Smooth muscle cell (in vitro differentiated cells): ENCODE measurements at regions not wholly inside any gene's neighbourhood (a gene's known extent, or its start where the extent isn't known, plus 50 kb on each side); places are given as distances from the start of the nearest gene placed in this dataset.
"Not testable (repeated sequence)": the region's sequence is repeated elsewhere in the genome, so short reads cannot be mapped to it uniquely, and the experiment has no call there.

Source experiments
- DNase-seq: peaks from one replicate; lab custom pipeline; 2025; ENCODE audit not compliant: unreplicated experiment; lab: John Stamatoyannopoulos, UW
- H2AFZ ChIP-seq: fragments of 200-600 bp; sonication (generic); 2 replicates; pipeline ENCODE4 v1.6.0; 2016; ENCODE audit warnings: antibody characterized with exemption, low read depth, mild to moderate bottlenecking
- H3F3A ChIP-seq: fragments of 200-600 bp; sonication (generic); 2 replicates; pipeline ENCODE4 v1.6.0; 2017; ENCODE audit warnings: antibody characterized with exemption, low read depth
- H3K27ac ChIP-seq: fragments of 200-600 bp; sonication (generic); 2 replicates; pipeline ENCODE4 v1.5.1; 2016; ENCODE audit warnings: low read depth, mild to moderate bottlenecking
- H3K27me3 ChIP-seq: fragments of 200-600 bp; sonication (generic); 2 replicates; pipeline ENCODE4 v1.6.1; 2016; ENCODE audit warnings: low read depth, mild to moderate bottlenecking
- H3K36me3 ChIP-seq: fragments of 200-600 bp; sonication (generic); 2 replicates; pipeline ENCODE4 v1.5.1; 2016; ENCODE audit warnings: low read depth
- H3K4me1 ChIP-seq: fragments of 200-600 bp; sonication (generic); 2 replicates; pipeline ENCODE4 v1.5.1; 2016; ENCODE audit warnings: low read depth
- H3K4me2 ChIP-seq: fragments of 200-600 bp; sonication (generic); 2 replicates; pipeline ENCODE4 v1.6.0; 2016; ENCODE audit warnings: mild to moderate bottlenecking
- H3K4me3 ChIP-seq: fragments of 200-600 bp; sonication (generic); 2 replicates; pipeline ENCODE4 v1.5.1; 2016; ENCODE audit warnings: mild to moderate bottlenecking
- H3K79me2 ChIP-seq: fragments of 200-600 bp; sonication (generic); 2 replicates; pipeline ENCODE4 v1.6.0; 2016; ENCODE audit warnings: low read depth, mild to moderate bottlenecking
- H3K9ac ChIP-seq: fragments of 200-600 bp; sonication (generic); 2 replicates; pipeline ENCODE4 v1.6.0; 2016; ENCODE audit warnings: low read depth
- H3K9me3 ChIP-seq: fragments of 200-600 bp; sonication (generic); replicated peaks from 2 replicates; pipeline ENCODE4 v1.5.1; 2016; ENCODE audit warnings: low read depth
- H4K20me1 ChIP-seq: fragments of 200-600 bp; sonication (generic); 2 replicates; pipeline ENCODE4 v1.6.0; 2016; ENCODE audit warnings: low read depth
- WGBS: methylation state at CpG from one replicate; pipeline ENCODE4 v1.1.7; 2016; ENCODE audit warnings: low lambda C conversion rate; 5-methylcytosine and 5-hydroxymethylcytosine counted together

GRCh38 chr9:67349424-67349759 is 357.0 kb upstream of the SPATA31A3 start:
- not testable (repeated sequence) for H3K4me2 ChIP-seq, H3K36me3 ChIP-seq, DNase-seq, H4K20me1 ChIP-seq, H3K27ac ChIP-seq, H3K79me2 ChIP-seq, H2AFZ ChIP-seq, H3K9me3 ChIP-seq, H3F3A ChIP-seq, H3K9ac ChIP-seq, H3K4me3 ChIP-seq, H3K27me3 ChIP-seq, H3K4me1 ChIP-seq
- no CpG with 5 or more reads among the region's 2 CpGs for WGBS

- not testable (repeated sequence) for H3K9ac ChIP-seq, H3K4me3 ChIP-seq, H3K79me2 ChIP-seq, H4K20me1 ChIP-seq, H3K9me3 ChIP-seq, DNase-seq, H3K27me3 ChIP-seq, H3K4me2 ChIP-seq, H3K4me1 ChIP-seq, H3K36me3 ChIP-seq, H3K27ac ChIP-seq, H2AFZ ChIP-seq, H3F3A ChIP-seq
- WGBS, result no CpG with 5 or more reads among the region's 2 CpGs
Measured at GRCh38 chr9:67348562-67349423, 356.4 kb upstream of the SPATA31A3 start.

DNA sequence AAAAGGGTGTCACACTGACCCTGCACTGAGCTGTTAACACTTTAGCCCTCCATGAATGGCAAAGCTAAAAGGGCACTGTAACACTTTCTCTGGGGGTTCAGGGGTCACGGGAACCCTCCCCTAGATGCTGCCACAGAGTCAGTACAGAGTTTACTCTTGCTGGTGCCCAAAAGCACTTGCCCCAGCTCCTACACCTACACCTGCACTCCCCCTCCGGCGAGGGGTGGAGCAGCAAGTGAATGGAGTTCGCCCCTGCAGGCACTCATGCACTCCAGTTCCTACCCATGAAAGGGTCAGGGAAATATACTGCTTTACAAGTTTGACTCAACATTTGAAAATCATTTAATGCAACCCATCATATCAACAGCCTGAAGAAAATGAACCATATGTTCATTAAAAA is 355.7 kb upstream of the SPATA31A3 start:
- not testable (repeated sequence) for DNase-seq, H3K9ac ChIP-seq, H3K27me3 ChIP-seq, H3K4me1 ChIP-seq, H2AFZ ChIP-seq, H3K36me3 ChIP-seq, H4K20me1 ChIP-seq, H3K27ac ChIP-seq, H3K4me2 ChIP-seq, H3K79me2 ChIP-seq, H3K4me3 ChIP-seq, H3F3A ChIP-seq, H3K9me3 ChIP-seq
- 100% methylated on average over 1 of the region's 4 CpGs for WGBS

- H4K20me1 ChIP-seq, H3K9ac ChIP-seq: not testable (repeated sequence)
Measured at GRCh38 chr9:67339216-67339615, 346.9 kb upstream of the SPATA31A3 start.

DNA sequence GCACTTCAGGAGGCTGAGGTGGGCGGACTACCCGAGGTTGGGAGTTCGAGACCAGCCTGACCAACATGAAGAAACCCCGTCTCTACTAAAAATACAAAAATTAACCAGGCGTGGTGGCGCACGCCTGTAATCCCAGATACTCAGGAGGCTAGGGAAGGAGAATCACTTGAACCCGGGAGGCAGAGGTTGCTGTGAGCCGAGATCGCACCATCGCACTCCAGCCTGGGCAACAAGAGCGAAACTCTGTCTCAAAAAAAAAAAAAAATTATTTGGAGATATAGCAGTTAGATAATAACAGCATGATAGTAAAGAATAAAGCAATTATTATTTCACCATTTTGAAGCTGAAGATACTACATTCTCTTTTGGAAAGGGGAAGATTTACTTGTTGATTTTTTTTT is 345.9 kb upstream of the SPATA31A3 start:
- H3K9me3 ChIP-seq, H3K9ac ChIP-seq, H3K27ac ChIP-seq, H4K20me1 ChIP-seq, H2AFZ ChIP-seq, DNase-seq, H3K4me1 ChIP-seq, H3F3A ChIP-seq, H3K4me3 ChIP-seq, H3K27me3 ChIP-seq, H3K79me2 ChIP-seq, H3K36me3 ChIP-seq, H3K4me2 ChIP-seq: not testable (repeated sequence)
- 90% methylated on average over 8 of the region's 12 CpGs for WGBS

More at GRCh38 chr9:67339216-67339615, 346.9 kb upstream of the SPATA31A3 start:
- not testable (repeated sequence) for H3F3A ChIP-seq, H3K79me2 ChIP-seq, DNase-seq, H2AFZ ChIP-seq, H3K9me3 ChIP-seq, H3K4me1 ChIP-seq, H3K4me2 ChIP-seq, H3K4me3 ChIP-seq, H3K27ac ChIP-seq, H3K36me3 ChIP-seq, H3K27me3 ChIP-seq
- no CpG with 5 or more reads among the region's 7 CpGs for WGBS

GRCh38 chr9:67334727-67335572 is 342.6 kb upstream of the SPATA31A3 start:
- H3K9ac ChIP-seq, H4K20me1 ChIP-seq, H2AFZ ChIP-seq, H3K36me3 ChIP-seq, H3K9me3 ChIP-seq, H3F3A ChIP-seq, H3K79me2 ChIP-seq, H3K27ac ChIP-seq, H3K4me2 ChIP-seq, H3K4me3 ChIP-seq, DNase-seq, H3K4me1 ChIP-seq, H3K27me3 ChIP-seq: not testable (repeated sequence)
- WGBS, result no CpG with 5 or more reads among the region's 9 CpGs

GRCh38 chr9:67331634-67332033 is 339.3 kb upstream of the SPATA31A3 start:
- WGBS, result no CpG with 5 or more reads among the region's 2 CpGs
- DNase-seq, H3K4me1 ChIP-seq, H3K4me3 ChIP-seq, H3K36me3 ChIP-seq, H3F3A ChIP-seq, H3K27me3 ChIP-seq, H3K27ac ChIP-seq, H2AFZ ChIP-seq, H3K4me2 ChIP-seq, H4K20me1 ChIP-seq, H3K79me2 ChIP-seq, H3K9ac ChIP-seq, H3K9me3 ChIP-seq: not testable (repeated sequence)

- not testable (repeated sequence) for H3K9ac ChIP-seq, H3F3A ChIP-seq, H2AFZ ChIP-seq, H3K36me3 ChIP-seq, H3K27me3 ChIP-seq, H3K4me1 ChIP-seq, H3K4me2 ChIP-seq, H3K79me2 ChIP-seq, H4K20me1 ChIP-seq, DNase-seq, H3K4me3 ChIP-seq, H3K9me3 ChIP-seq, H3K27ac ChIP-seq
- no CpG with 5 or more reads among the region's 2 CpGs for WGBS
Measured at GRCh38 chr9:67313409-67313808, 321.1 kb upstream of the SPATA31A3 start.
